Ishikawa (cell line): ENCODE measurements at regions not wholly inside any gene's neighbourhood (a gene's known extent, or its start where the extent isn't known, plus 50 kb on each side); places are given as distances from the start of the nearest gene placed in this dataset.

Source experiments
- CEBPB ChIP-seq: IDR thresholded peaks from 2 replicates; pipeline ENCODE4 v1.6.1; 2012
- EGR1 ChIP-seq: IDR thresholded peaks from 2 replicates; pipeline ENCODE4 v1.6.1; 2012
- EP300 ChIP-seq: IDR thresholded peaks from 2 replicates; pipeline ENCODE4 v1.6.1; 2012; ENCODE audit warnings: borderline replicate concordance
- MAX ChIP-seq: IDR thresholded peaks from 2 replicates; pipeline ENCODE4 v1.6.1; 2012
- RAD21 ChIP-seq: IDR thresholded peaks from 2 replicates; pipeline ENCODE4 v1.6.1; 2012; ENCODE audit warnings: low read depth
- REST ChIP-seq: IDR thresholded peaks from 2 replicates; pipeline ENCODE4 v1.6.1; 2012; ENCODE audit warnings: low read depth, mild to moderate bottlenecking
- TAF1 ChIP-seq: IDR thresholded peaks from 2 replicates; pipeline ENCODE4 v1.6.1; 2012; ENCODE audit warnings: low read depth, mild to moderate bottlenecking
- TCF12 ChIP-seq: IDR thresholded peaks from 2 replicates; pipeline ENCODE4 v1.6.1; 2012; ENCODE audit warnings: low read depth
- TEAD4 ChIP-seq: IDR thresholded peaks from 2 replicates; pipeline ENCODE4 v1.6.1; 2012
- YY1 ChIP-seq: IDR thresholded peaks from 2 replicates; pipeline ENCODE4 v1.6.1; 2012; ENCODE audit warnings: low read depth
- ZBTB7A ChIP-seq: IDR thresholded peaks from 2 replicates; pipeline ENCODE4 v1.6.1; 2012; ENCODE audit warnings: low read depth
- TF ChIP-seq, protein P1 (sequence below): IDR thresholded peaks from 2 replicates; pipeline ENCODE4 v1.6.1; 2012

DNA sequence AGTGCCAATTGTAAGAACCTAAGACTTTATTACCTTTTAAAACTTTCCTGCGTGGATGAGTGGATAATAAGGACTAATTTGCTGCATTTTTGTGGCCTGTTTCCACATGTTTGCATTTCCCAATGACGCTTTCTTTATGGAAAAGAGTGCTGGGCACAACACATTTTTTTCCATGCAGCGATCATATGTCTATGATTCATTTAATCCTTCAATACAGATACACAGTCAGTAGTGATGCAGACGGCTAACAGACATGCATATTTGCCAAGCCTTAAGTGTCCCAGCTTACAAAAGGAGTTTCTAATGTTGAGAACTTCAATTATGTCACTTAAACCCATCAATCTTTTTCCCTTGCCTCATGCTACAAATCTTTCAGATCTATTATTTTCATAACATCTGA is 239.8 kb upstream of the PREP start:
- no peak for TF ChIP-seq TCF12
- TF ChIP-seq CEBPB: no peak
- no peak for TF ChIP-seq MAX
- no peak for TF ChIP-seq EGR1
- no peak for TF ChIP-seq TEAD4
- no peak for TF ChIP-seq YY1
- TF ChIP-seq REST: no peak
- TF ChIP-seq EP300: no peak
- no peak for TF ChIP-seq TAF1
- no peak for TF ChIP-seq ZBTB7A
- TF ChIP-seq, protein P1, sequence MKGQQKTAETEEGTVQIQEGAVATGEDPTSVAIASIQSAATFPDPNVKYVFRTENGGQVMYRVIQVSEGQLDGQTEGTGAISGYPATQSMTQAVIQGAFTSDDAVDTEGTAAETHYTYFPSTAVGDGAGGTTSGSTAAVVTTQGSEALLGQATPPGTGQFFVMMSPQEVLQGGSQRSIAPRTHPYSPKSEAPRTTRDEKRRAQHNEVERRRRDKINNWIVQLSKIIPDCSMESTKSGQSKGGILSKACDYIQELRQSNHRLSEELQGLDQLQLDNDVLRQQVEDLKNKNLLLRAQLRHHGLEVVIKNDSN: no peak
- no peak for TF ChIP-seq RAD21
